RWPE1 (cell line): ENCODE measurements at regions not wholly inside any gene's neighbourhood (a gene's known extent, or its start where the extent isn't known, plus 50 kb on each side); places are given as distances from the start of the nearest gene placed in this dataset.

Source experiments
- CTCF ChIA-PET: fragments of 350-600 bp; sonication (Branson Sonifier 250); formaldehyde crosslinking; extraction: SDS; loops from one replicate; lab custom pipeline; 2021; lab: Yijun Ruan, JAX
- POLR2A ChIA-PET: fragments of 400-600 bp; formaldehyde crosslinking; extraction: SDS; loops from one replicate; lab custom pipeline; 2020; ENCODE audit warnings: antibody characterized with exemption; ENCODE audit not compliant: low non-redundant PET; lab: Yijun Ruan, JAX
- DNase-seq: peaks from one replicate; pipeline ENCODE4 v3.0.0; 2012; ENCODE audit warnings: low spot score
- H3K27ac ChIP-seq: fragments of 450-650 bp; 2 replicates; pipeline ENCODE4 v1.5.1; 2017
- TF ChIP-seq, protein P1 (sequence below): fragments of 450-650 bp; conservative IDR thresholded peaks from 2 replicates; pipeline ENCODE4 v1.5.1; 2017; ENCODE audit warnings: low read depth, mild to moderate bottlenecking

DNA sequence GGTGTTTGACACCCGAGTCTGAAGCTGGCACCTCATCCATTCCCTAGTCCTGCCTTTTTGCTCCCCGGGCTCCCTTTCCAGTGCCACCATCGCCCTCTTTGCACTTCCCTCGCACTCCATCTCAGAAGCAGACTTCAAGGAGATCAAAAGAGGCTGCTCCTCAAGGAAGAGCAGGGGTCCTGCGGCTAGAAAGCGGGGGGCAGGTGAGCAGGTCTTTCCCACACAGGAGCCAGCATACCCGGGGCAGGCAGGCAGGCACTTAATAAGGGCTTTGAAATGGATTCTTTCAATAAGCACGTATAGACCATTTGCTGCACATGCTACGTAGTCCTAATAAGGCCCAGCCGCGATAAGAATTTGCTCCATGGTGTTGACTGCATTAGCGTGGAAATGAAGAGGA is 125.9 kb upstream of the PROX1 start:
- no peak overlapping the region for H3K27ac ChIP-seq
- DNase-seq: no peak
- TF ChIP-seq, protein P1, sequence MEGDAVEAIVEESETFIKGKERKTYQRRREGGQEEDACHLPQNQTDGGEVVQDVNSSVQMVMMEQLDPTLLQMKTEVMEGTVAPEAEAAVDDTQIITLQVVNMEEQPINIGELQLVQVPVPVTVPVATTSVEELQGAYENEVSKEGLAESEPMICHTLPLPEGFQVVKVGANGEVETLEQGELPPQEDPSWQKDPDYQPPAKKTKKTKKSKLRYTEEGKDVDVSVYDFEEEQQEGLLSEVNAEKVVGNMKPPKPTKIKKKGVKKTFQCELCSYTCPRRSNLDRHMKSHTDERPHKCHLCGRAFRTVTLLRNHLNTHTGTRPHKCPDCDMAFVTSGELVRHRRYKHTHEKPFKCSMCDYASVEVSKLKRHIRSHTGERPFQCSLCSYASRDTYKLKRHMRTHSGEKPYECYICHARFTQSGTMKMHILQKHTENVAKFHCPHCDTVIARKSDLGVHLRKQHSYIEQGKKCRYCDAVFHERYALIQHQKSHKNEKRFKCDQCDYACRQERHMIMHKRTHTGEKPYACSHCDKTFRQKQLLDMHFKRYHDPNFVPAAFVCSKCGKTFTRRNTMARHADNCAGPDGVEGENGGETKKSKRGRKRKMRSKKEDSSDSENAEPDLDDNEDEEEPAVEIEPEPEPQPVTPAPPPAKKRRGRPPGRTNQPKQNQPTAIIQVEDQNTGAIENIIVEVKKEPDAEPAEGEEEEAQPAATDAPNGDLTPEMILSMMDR: no peak
- ChIA-PET POLR2A (no interaction called here), CTCF (no interaction called here)

- no peak overlapping the region for H3K27ac ChIP-seq
- TF ChIP-seq, protein P1: no peak
- ChIA-PET POLR2A (no interaction called here), CTCF (interaction anchor here (0.7 kb wide), 1 partner anchor 472 kb away, joined by 3 read pairs; no protein-coding TSS in a partner anchor)
- DNase-seq: no peak
Observed at GRCh38 chr1:213864091-213864490, 123.7 kb upstream of the PROX1 start.

GRCh38 chr1:213868482-213868881 is 119.3 kb upstream of the PROX1 start:
- TF ChIP-seq, protein P1: no peak
- H3K27ac ChIP-seq: no peak overlapping the region
- ChIA-PET CTCF (no interaction called here), POLR2A (no interaction called here)
- no peak for DNase-seq

- POLR2A ChIA-PET: no interaction called here
- CTCF ChIA-PET: no interaction called here
- DNase-seq: no peak
- TF ChIP-seq, protein P1: no peak
- no peak overlapping the region for H3K27ac ChIP-seq
Observed at GRCh38 chr1:213871179-213871578, 116.6 kb upstream of the PROX1 start.

DNA sequence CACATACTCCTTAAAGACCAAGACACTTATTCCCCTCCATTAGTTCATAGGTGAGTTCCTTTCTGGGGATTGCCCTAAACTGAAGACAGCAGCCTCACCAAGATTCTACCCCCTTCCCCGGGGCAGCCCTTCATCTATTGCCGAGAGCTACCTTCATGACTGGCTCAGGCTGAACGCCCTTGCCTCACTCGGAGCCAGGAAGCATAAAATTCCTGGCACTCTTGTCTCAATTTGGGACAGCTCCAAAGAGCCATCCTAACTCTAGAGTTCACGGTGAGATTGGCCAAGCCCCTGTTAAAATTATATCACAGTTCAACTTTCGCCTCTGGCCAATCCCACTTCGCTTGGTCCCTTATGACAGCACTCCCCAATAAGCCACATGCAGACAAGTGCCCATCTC is 113.0 kb upstream of the PROX1 start:
- POLR2A ChIA-PET: no interaction called here
- TF ChIP-seq, protein P1: no peak
- CTCF ChIA-PET: no interaction called here
- DNase-seq: no peak
- no peak overlapping the region for H3K27ac ChIP-seq

GRCh38 chr1:213876531-213876930 is 111.2 kb upstream of the PROX1 start:
- POLR2A ChIA-PET: no interaction called here

More at GRCh38 chr1:213876531-213876930, 111.2 kb upstream of the PROX1 start:
- DNase-seq: no peak
- CTCF ChIA-PET: no interaction called here
- H3K27ac ChIP-seq: no peak overlapping the region
- TF ChIP-seq, protein P1: no peak
